LNCAP (cell line): ENCODE measurements at regions not wholly inside any gene's neighbourhood (a gene's known extent, or its start where the extent isn't known, plus 50 kb on each side); places are given as distances from the start of the nearest gene placed in this dataset.

Source experiments
- TF ChIP-seq, protein P1 (sequence below): fragments of 450-650 bp; IDR thresholded peaks from 2 replicates; pipeline ENCODE4 v1.5.1; 2017; ENCODE audit warnings: mild to moderate bottlenecking

DNA sequence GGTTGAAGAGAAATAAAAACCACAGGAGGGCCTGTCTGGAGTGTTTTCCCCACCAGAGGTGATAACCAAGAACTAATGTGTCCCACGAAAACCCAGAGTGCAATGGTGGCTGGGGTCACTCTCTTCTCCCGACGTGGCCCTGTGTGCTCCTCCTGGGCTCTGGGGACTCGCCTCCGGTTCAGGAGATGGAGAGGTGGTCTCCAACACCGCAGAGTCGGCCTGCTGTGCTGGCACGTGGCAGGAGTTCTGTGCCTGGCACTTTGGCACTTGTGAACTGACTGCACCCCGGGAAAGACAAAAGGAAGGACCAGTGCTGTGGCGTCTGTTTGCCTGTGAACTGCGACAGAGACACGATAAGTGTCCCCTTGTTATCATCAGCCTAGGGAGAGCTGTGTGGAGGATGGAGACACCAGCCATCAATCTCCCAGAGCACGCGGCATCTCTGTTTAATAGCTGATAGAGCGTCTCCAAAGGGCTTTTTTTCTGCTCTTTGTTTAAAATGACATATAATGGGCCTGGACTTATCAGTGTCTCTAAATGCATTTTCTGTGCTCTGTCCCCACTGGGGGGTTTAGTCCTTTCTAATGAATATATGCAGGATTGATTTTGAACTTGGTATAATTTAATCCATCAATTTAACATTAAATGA lies 98.3 kb downstream of the MRPL36 start:
- TF ChIP-seq, protein P1, sequence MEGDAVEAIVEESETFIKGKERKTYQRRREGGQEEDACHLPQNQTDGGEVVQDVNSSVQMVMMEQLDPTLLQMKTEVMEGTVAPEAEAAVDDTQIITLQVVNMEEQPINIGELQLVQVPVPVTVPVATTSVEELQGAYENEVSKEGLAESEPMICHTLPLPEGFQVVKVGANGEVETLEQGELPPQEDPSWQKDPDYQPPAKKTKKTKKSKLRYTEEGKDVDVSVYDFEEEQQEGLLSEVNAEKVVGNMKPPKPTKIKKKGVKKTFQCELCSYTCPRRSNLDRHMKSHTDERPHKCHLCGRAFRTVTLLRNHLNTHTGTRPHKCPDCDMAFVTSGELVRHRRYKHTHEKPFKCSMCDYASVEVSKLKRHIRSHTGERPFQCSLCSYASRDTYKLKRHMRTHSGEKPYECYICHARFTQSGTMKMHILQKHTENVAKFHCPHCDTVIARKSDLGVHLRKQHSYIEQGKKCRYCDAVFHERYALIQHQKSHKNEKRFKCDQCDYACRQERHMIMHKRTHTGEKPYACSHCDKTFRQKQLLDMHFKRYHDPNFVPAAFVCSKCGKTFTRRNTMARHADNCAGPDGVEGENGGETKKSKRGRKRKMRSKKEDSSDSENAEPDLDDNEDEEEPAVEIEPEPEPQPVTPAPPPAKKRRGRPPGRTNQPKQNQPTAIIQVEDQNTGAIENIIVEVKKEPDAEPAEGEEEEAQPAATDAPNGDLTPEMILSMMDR, result no peak

DNA sequence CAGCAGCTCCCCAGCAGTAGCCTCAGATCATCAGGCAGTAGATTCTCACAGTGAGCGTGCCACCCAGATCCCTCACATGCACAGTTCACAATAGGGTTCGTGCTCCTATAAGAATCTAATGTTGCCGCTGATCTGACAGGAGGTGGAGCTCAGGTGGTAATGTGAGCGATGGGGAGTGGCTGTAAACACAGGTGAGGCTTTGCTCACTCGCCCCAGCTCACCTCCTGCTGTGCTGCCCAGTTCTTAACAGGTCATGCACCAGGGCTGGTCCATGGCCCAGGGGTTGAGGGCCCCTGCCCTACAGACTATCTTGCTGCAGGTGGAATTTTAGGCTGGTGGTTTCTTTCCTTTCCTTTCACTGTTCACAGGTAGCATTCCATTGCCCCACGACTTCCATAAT lies 100.2 kb downstream of the MRPL36 start:
- TF ChIP-seq, protein P1, result no peak

DNA sequence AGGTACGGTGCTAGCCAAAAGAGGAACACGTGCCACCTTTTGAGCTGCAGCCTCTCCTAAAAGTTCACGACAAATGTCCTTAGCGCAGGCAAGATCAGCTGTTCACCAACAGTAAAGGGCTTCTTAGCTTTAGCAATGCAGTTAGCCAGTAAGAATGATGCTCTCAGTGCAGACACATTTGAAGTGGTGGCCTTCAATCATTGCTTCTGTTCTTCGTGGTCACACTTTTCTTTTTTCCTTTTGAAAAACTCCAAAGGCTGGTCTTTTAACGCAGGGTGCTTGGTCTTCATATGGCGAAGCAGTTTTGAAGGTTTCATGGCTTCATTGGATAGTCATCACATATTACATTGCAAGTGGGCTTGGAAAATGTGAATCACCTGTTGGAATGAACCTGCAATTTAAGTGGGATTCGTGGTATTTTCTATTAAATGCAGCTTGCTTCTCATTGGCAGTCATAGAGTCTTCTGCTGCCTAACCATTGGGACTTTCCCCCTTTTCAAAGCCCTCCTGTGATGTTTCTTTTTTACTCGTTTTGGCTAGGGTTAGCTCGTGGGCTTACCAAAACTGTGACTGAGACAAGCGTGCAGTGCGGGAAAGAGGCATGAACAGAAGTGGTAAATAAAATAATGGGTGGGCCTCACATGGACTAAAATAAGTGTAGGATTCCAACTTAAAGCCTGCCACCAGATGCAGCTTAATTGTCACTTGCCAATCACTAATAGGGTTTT lies 100.9 kb downstream of the MRPL36 start:
- TF ChIP-seq, protein P1, result no peak

DNA sequence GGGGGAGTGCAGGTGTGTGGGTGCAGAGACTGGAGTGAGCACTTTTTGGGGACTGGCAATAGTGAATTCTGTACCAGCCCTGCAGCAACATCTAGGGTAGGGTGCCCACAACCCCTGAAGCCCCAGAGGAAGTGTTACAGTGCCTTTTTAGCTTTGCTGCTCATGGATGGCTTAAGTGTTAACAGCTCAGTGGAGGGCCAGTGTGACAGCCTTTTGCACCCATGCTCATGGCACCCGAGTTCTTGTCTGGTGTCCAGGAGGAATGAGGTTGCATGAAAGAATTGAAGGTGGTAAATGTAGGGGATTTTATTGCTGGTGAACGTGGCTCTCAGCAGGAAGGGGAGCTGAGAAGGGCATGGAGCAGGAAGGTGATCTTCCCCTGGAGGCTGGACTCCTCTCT lies 107.3 kb downstream of the MRPL36 start:
- TF ChIP-seq, protein P1, result no peak

DNA sequence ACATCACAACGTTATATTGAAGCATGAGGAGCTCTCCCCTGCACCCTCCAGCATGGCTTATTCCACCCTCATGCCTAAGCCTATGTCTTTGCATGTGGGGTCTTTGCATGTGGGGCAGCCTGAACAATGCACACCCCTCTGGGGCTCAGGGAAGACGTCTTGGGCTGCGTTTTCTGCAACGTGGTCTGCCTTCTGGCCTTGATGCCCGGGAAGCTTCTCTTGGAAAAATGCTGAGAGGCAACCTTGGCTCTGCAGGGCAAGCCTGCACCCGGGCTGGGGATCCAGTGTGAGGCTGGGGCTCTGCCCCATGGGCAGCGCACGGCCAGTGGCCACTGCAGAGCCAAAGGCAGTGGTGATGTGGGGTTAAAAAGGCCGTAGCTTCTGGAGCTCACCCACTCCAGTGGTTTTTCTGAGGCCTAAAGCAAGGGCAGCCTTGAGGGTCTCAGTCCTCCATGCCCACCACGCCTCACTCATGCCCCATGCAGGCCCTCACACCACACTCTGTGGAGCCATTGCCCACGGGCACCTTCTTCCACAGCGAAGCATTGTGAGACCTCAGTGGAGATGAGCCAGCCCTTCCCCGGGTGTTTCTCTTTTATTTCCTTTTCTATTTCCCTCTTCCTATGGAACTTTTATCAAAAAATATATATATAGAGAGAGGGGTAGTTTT lies 112.2 kb downstream of the MRPL36 start:
- TF ChIP-seq, protein P1, result no peak

DNA sequence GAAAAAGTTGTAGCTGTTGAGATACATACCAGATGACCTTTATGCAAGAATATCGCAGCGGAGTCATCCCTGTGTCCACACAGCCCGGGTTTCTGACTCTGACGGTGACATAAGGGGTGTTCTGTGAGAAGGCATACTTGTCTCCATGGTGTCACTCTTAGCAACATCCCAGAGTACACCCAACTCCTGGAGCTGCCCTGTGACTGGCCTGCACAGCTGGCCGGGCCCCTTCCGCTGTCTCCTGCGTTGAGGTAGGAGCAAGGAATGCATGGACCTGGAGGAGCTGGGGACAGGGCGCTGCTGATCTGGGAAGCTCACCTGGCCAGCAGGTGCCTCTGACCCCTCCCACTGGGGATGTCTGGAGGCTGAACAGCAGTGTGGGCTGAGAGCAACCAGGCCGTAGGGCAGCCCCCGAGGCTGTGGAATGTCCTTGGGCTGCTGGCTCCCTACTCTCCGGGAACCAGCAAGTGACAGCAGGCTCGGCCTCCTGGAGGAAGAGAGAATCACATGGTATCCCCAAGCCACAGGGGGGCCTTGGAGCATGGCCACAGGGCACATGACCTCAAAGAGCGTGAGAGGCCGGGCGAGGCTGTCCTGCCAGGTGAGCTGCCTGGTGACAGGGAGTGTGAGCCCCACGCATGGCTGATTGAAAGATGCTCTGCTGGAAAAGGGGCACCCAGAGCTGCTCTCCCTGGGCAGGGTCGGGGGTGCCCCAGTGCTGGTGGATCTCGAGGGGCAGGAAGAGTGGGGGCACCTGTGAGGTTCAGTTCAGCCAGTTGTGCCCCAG lies 113.4 kb downstream of the MRPL36 start:
- TF ChIP-seq, protein P1, result no peak

DNA sequence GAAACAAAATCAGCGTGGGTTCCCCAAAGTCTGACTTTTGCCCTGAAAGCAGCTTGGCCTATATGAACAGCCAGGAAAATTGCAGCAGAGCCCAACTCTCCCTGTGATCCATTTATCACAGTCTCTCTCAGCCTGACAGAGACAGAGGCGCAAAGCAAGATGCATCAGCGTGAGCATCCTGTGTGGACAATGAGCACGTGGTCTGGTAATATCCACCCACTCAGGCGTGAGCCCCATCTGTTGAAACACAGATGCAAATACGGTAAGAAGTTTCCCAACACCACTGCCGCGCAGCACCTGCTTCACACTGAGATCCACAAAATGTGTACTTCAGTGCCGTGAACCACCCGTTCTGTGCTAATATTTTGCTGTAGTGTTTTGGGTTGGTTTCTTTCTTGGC lies 114.6 kb downstream of the MRPL36 start:
- TF ChIP-seq, protein P1, result no peak
